ENCODE measurements at regions not wholly inside any gene's neighbourhood (a gene's known extent, or its start where the extent isn't known, plus 50 kb on each side); places are given as distances from the start of the nearest gene placed in this dataset.
A peak's percentile ranks its signal among the peaks of the same experiment; 100 is the strongest.

DNA sequence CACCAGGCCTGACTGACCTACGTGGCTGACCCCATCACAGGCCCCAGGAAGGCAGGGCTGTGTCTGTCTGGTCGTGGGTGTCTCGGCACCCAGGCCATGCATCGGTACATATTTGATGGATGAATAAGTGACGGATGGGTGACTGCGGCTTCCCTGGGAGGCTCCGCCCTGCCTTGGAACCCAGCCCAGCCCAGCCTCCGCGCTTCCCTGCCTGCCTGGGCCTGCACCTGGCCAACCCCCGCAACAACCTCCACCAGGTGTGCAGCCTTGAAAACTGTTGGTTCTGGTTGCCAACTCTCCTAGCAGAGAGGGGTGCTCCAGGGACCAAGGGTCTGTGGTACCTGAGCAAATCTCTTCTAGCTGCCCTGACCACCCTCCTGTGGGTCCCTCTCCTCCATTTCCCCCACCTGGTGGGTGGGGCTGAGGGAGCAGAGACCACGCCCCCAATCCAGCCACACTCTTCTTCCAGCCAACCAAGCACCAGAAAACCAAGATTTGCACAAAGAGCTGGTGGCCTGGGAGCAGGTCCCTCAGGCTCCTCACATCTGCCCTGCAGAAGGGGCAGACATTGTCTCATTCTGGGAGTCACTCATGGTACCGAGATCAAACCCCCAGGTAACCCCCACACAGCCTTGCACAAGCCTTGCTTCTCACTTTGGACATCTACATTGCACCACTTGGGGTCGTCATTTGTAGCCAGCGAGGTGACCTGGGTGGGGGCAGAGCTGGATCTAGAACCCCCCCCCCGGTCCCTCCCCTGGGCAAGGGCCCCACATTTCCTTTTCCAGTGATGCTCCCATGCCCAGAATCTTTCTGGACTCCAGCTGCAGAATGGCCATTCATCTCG is 100.6 kb upstream of the IER5L start:
- intact Hi-C loops (cut with DNase I; ENCODE audit: low total_unique reads): no loop called here
- TF ChIP-seq, protein P1, sequence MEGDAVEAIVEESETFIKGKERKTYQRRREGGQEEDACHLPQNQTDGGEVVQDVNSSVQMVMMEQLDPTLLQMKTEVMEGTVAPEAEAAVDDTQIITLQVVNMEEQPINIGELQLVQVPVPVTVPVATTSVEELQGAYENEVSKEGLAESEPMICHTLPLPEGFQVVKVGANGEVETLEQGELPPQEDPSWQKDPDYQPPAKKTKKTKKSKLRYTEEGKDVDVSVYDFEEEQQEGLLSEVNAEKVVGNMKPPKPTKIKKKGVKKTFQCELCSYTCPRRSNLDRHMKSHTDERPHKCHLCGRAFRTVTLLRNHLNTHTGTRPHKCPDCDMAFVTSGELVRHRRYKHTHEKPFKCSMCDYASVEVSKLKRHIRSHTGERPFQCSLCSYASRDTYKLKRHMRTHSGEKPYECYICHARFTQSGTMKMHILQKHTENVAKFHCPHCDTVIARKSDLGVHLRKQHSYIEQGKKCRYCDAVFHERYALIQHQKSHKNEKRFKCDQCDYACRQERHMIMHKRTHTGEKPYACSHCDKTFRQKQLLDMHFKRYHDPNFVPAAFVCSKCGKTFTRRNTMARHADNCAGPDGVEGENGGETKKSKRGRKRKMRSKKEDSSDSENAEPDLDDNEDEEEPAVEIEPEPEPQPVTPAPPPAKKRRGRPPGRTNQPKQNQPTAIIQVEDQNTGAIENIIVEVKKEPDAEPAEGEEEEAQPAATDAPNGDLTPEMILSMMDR (IDR thresholded peaks at IDR 0.05): no peak
- TF ChIP-seq POLR2A (IDR thresholded peaks at IDR 0.05): no peak
- H3K4me3 ChIP-seq (ENCODE audit: low read depth, poor library complexity, severe bottlenecking): no peak overlapping the region
- WGBS, 2 donors: 47 to 49% methylated on average over 11 to 13 of the region's 16 CpGs
- peak; percentile 53 to 86 for DNase-seq (ENCODE audit: low spot score in 2 of 2)

DNA sequence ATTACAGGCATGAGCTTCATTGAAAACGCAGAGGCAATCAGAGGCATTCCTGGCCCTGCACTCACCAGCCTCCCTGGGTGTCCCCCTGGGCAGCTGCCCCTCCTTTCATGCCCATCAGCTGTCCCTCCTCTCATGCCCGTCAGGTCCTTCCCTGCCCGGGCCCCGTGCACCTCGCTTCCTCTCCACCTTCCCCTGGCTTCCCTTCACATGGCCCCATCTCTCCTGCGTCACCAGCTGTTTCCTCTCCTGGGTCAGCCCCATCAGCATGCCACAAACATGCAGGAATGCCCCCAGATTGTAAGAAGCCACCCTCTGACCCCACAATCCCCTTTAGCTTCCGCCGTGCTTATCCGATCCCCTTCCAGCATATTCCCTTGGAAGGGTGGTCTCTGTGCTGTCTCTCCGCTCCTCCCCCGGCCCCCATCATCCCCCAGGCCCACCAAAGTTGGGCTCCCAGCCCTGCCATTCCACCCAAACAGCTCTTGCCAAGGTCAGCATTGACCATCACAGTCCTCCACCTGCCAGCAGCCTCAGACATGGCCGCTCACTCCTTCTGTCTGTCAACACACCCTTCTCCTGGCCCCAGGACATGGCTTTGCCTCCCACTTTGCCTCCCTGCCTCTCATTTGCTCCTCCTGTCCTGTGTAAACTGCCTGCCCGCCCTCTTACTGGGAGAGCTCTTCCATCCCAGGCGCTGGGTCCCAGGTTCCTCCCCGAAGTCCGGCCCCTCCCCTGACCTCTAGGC is 98.6 kb upstream of the IER5L start:
- TF ChIP-seq, protein P1 (IDR thresholded peaks at IDR 0.05): no peak
- no peak for TF ChIP-seq POLR2A (IDR thresholded peaks at IDR 0.05)
- intact Hi-C loops (cut with DNase I; ENCODE audit: low total_unique reads): no loop called here
- no peak overlapping the region for H3K4me3 ChIP-seq (ENCODE audit: low read depth, poor library complexity, severe bottlenecking)
- 87 to 88% methylated on average over 16 of the region's 16 CpGs for WGBS, 2 donors
- peak in 1 of 2 donors; percentile 74 for DNase-seq (ENCODE audit: low spot score in 2 of 2)

DNA sequence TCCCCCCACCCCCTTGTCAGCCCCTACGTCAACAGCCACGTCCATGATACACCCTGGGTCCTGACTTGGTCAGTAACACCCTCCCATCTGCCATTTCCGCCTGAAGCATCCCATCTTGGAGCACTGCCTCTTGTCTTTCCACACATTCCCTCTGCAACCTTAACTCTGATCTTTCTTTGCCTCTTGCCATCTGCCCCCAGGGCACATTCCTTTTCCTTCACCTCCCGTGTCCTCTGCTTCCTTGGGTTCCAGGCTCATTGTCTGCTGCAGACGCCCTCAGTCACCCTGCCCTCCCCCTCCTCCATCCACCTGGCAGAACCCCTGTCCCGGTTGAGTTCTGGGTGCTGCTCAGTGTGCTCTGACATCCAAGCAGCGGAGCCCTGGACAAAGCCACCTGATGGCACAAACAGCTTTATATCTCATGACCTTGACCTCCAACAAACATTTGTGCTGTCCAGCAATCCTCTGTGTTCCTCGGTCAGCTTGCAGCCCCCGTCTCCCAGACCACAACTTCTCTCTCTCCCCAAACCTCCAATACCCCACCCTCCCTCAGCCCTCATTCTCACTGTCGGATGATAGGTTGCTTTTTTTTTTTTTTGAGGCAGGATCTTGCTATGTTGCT is 97.7 kb upstream of the IER5L start:
- WGBS, 2 donors: 61 to 65% methylated on average over 10 of the region's 10 CpGs
- H3K4me3 ChIP-seq (ENCODE audit: low read depth, poor library complexity, severe bottlenecking): no peak overlapping the region
- DNase-seq (ENCODE audit: low spot score in 2 of 2): peak in 1 of 2 donors; percentile 72

DNA sequence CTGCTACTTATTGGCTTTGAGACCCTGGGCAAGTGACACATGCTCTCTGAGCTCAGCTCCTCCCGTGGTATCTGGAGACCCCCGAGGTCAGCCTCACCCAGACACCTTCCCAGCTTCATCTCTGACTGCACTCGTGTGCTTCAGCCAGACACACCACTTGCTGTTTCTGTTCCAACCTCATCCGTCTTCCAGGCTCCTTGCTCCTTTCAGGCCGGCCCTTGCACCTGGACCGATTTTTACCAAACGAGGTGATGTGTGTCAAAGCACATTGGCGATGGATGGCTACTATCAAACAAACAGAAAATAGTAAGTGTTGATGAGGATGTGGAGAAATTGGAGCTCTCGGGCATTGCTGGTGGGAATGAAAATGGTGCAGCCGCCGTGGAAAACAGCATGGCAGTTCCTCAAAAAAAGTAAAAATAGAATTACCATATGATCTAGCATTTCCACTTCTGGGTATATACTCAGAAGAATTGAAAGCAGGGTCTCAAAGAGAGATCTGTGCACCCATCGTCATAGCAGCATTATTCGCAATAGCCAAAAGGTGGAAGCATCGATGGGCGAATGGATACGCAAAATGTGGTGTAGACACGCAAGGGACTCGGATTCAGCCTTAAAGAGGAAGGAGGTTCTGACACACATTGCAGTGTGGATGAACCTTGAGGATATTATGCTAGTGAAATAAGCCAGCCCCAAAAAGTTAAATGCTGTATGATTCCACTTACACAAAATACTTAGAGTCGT is 96.1 kb upstream of the IER5L start:
- DNase-seq (ENCODE audit: low spot score in 2 of 2): peak in 1 of 2 donors; percentile 49
- intact Hi-C loops (cut with DNase I; ENCODE audit: low total_unique reads): no loop called here
- 85 to 86% methylated on average over 19 of the region's 19 CpGs for WGBS, 2 donors

More for the DNA sequence above, 97.7 kb upstream of the IER5L start:
- TF ChIP-seq, protein P1 (IDR thresholded peaks at IDR 0.05): no peak
- no peak for TF ChIP-seq POLR2A (IDR thresholded peaks at IDR 0.05)
- intact Hi-C loops (cut with DNase I; ENCODE audit: low total_unique reads): no loop called here

More for the DNA sequence above, 96.1 kb upstream of the IER5L start:
- TF ChIP-seq POLR2A (IDR thresholded peaks at IDR 0.05): no peak
- TF ChIP-seq, protein P1 (IDR thresholded peaks at IDR 0.05): no peak
- no peak overlapping the region for H3K4me3 ChIP-seq (ENCODE audit: low read depth, poor library complexity, severe bottlenecking)
